ENCODE measurements at regions not wholly inside any gene's neighbourhood (a gene's known extent, or its start where the extent isn't known, plus 50 kb on each side); places are given as distances from the start of the nearest gene placed in this dataset.

GRCh38 chr6:144639654-144640053 lies 354.5 kb downstream of the UTRN start:
- TF ChIP-seq CHD4 (IDR thresholded peaks at IDR 0.05; ENCODE audit: borderline replicate concordance, low read length) = no peak
- TF ChIP-seq ZNF598 (CRISPR knock-in tag; IDR thresholded peaks at IDR 0.05; ENCODE audit: borderline replicate concordance) = no peak
- TF ChIP-seq GATAD1 (CRISPR knock-in tag; IDR thresholded peaks at IDR 0.05) = no peak
- TF ChIP-seq CTCF (CRISPR knock-in tag; IDR thresholded peaks at IDR 0.05) = no peak
- TF ChIP-seq FIP1L1 (IDR thresholded peaks at IDR 0.05; ENCODE audit: borderline replicate concordance, insufficient read depth, low read depth, low read length) = no peak
- no peak for TF ChIP-seq TAF15 (IDR thresholded peaks at IDR 0.05; ENCODE audit: low read depth, low read length, poor library complexity, severe bottlenecking)
- TF ChIP-seq NCOA2 (CRISPR knock-in tag; IDR thresholded peaks at IDR 0.05) = no peak
- TF ChIP-seq POLR2A (IDR thresholded peaks at IDR 0.05; ENCODE audit: insufficient read depth in 1 of 2, low read depth in 2 of 2, low read length in 2 of 2) = no peak

Data from HepG2 (cell line).